OCI-LY1 (cell line): ENCODE measurements at regions not wholly inside any gene's neighbourhood (a gene's known extent, or its start where the extent isn't known, plus 50 kb on each side); places are given as distances from the start of the nearest gene placed in this dataset.

Experiments
- H2AFZ ChIP-seq: fragments of 200-600 bp; sonication (generic), shearing (Covaris generic); 2 replicates; pipeline ENCODE4 v1.6.0; 2014; ENCODE audit warnings: antibody characterized with exemption, mild to moderate bottlenecking, low read length
- H3F3A ChIP-seq: fragments of 200-600 bp; sonication (generic), shearing (Covaris generic); 2 replicates; pipeline ENCODE4 v1.6.0; 2014; ENCODE audit warnings: mild to moderate bottlenecking, antibody characterized with exemption, low read length, moderate library complexity; ENCODE audit not compliant: insufficient read depth
- H3K27ac ChIP-seq: fragments of 200-600 bp; sonication (generic); 2 replicates; pipeline ENCODE4 v1.5.1; 2014; ENCODE audit warnings: low read length, mixed run types, mild to moderate bottlenecking, low read depth; ENCODE audit not compliant: poor library complexity, severe bottlenecking
- H3K27me3 ChIP-seq: fragments of 200-600 bp; sonication (generic); 2 replicates; pipeline ENCODE4 v1.6.0; 2014; ENCODE audit warnings: antibody characterized with exemption, mild to moderate bottlenecking, low read length, moderate library complexity; ENCODE audit not compliant: insufficient read depth
- H3K36me3 ChIP-seq: fragments of 200-600 bp; sonication (generic); 2 replicates; pipeline ENCODE4 v1.6.1; 2014; ENCODE audit warnings: mild to moderate bottlenecking, antibody characterized with exemption, low read length, moderate library complexity, mixed read lengths; ENCODE audit not compliant: insufficient read depth
- H3K4me1 ChIP-seq: fragments of 200-600 bp; sonication (generic); 2 replicates; pipeline ENCODE4 v1.5.1; 2014; ENCODE audit warnings: mild to moderate bottlenecking, low read length, moderate library complexity; ENCODE audit not compliant: insufficient read depth, severe bottlenecking
- H3K4me2 ChIP-seq: fragments of 200-600 bp; sonication (generic), shearing (Covaris generic); 2 replicates; pipeline ENCODE4 v1.6.1; 2014; ENCODE audit warnings: low read length
- H3K4me3 ChIP-seq: fragments of 200-600 bp; sonication (generic); 2 replicates; pipeline ENCODE4 v1.5.1; 2014; ENCODE audit warnings: low read length, low read depth, mild to moderate bottlenecking, mixed read lengths; ENCODE audit not compliant: poor library complexity, severe bottlenecking
- H3K79me2 ChIP-seq: fragments of 200-600 bp; shearing (Covaris generic); 2 replicates; pipeline ENCODE4 v1.6.1; 2016; ENCODE audit warnings: mixed run types, low read length, mixed read lengths; ENCODE audit not compliant: insufficient read depth
- H3K9ac ChIP-seq: fragments of 200-600 bp; sonication (generic), shearing (Covaris generic); 2 replicates; pipeline ENCODE4 v1.6.1; 2014; ENCODE audit warnings: mild to moderate bottlenecking, low read length, mixed read lengths
- H3K9me2 ChIP-seq: fragments of 200-600 bp; sonication (generic), shearing (Covaris generic); 2 replicates; pipeline ENCODE4 v1.6.1; 2014; ENCODE audit warnings: low read depth, mild to moderate bottlenecking, low read length, mixed read lengths
- H3K9me3 ChIP-seq: fragments of 200-600 bp; shearing (Covaris generic); 2 replicates; pipeline ENCODE4 v1.6.1; 2014; ENCODE audit warnings: low read length, mixed read lengths
- H4K20me1 ChIP-seq: fragments of 200-600 bp; sonication (generic), shearing (Covaris generic); 2 replicates; pipeline ENCODE4 v1.6.0; 2016; ENCODE audit warnings: mild to moderate bottlenecking, low read length; ENCODE audit not compliant: insufficient read depth
- EZH2 ChIP-seq: fragments of 200-600 bp; sonication (generic), shearing (Covaris generic); IDR thresholded peaks from 2 replicates; pipeline ENCODE4 v1.8.0; 2017; ENCODE audit warnings: borderline replicate concordance, mixed run types, mild to moderate bottlenecking, antibody characterized with exemption, low read length, moderate library complexity, mixed read lengths
- TF ChIP-seq, protein P1 (sequence below): fragments of 200-600 bp; sonication (generic), shearing (Covaris generic); IDR thresholded peaks from 2 replicates; pipeline ENCODE4 v1.5.1; 2017; ENCODE audit warnings: mild to moderate bottlenecking, antibody characterized with exemption, low read length, moderate library complexity, mixed read lengths

DNA sequence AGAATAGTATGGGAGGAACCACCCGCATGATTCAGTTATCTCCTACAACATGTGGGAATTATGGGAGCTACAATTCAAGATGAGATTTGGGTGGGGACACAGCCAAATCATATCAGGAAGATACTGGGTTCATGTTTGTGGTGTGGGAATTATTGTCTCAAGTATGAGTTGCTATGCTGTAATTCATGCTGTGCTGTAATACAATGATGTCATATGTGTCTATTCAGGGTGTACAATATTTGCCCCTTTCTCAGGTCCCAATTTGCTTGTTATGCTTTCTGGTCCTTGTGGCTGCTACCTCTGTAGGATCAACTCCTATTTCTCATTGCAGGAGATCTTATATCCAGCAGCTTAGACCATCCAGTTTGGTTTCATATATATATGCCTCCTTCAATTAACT is 52.2 kb upstream of the ARHGAP20 start:
- Histone ChIP-seq H3K4me1 (no peaks in the 10 kb centered on the region), H3F3A (no peaks in the 10 kb centered on the region), H3K27ac (no peak overlapping the region), H3K4me3 (no peak overlapping the region), H3K79me2 (no peaks in the 10 kb centered on the region), H2AFZ (no peak overlapping the region), H3K27me3 (no peaks in the 10 kb centered on the region), H3K9ac (no peak overlapping the region), H3K9me2 (no peaks in the 10 kb centered on the region), H3K4me2 (no peak overlapping the region), H3K36me3 (no peaks in the 10 kb centered on the region), H4K20me1 (no peaks in the 10 kb centered on the region), H3K9me3 (no peaks in the 10 kb centered on the region)
- TF ChIP-seq EZH2 = no peak
- TF ChIP-seq, protein P1, sequence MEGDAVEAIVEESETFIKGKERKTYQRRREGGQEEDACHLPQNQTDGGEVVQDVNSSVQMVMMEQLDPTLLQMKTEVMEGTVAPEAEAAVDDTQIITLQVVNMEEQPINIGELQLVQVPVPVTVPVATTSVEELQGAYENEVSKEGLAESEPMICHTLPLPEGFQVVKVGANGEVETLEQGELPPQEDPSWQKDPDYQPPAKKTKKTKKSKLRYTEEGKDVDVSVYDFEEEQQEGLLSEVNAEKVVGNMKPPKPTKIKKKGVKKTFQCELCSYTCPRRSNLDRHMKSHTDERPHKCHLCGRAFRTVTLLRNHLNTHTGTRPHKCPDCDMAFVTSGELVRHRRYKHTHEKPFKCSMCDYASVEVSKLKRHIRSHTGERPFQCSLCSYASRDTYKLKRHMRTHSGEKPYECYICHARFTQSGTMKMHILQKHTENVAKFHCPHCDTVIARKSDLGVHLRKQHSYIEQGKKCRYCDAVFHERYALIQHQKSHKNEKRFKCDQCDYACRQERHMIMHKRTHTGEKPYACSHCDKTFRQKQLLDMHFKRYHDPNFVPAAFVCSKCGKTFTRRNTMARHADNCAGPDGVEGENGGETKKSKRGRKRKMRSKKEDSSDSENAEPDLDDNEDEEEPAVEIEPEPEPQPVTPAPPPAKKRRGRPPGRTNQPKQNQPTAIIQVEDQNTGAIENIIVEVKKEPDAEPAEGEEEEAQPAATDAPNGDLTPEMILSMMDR = no peak

DNA sequence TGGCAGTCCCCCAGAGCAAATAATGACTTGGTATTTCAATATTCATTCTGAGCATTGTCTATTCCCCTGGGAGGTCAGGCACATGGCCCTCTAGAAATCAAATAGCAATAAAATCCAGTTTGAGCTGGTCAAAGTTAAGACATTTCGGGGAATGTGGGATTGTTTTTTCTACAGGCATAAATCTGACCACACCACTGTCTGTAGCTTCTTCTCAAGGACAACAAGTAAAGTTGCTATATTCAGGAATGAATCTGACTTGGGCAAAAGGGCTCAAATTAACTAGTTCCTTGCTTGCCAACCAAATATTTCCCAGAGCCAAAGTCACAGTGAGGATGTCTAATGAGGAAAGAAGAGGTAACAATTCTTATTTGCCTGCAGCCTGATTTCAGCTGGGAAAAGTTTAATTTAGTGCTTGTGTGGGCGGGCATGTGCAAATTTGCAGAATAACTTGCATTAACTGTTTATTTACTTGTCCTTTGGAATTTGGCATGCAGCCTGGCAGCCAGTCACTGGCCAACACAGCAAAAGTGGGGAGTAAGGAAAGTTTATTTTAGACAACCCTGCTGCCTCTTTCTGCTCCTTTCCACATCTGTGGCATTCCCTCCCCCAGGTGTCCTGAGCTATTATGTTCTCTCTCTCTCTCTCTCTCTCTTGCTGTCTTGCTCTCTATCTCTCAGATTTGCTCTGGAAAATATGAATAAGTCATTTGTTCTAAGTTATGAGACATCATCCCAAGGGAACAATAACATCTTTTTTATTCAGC is 51.2 kb upstream of the ARHGAP20 start:
- Histone ChIP-seq H3K9me3 (no peaks in the 10 kb centered on the region), H3K4me1 (no peaks in the 10 kb centered on the region), H3K79me2 (no peaks in the 10 kb centered on the region), H3K4me3 (no peak overlapping the region), H2AFZ (no peak overlapping the region), H3K9me2 (no peaks in the 10 kb centered on the region), H3K27ac (no peak overlapping the region), H3K9ac (no peak overlapping the region), H3K27me3 (no peaks in the 10 kb centered on the region), H4K20me1 (no peaks in the 10 kb centered on the region), H3F3A (no peaks in the 10 kb centered on the region), H3K36me3 (no peaks in the 10 kb centered on the region), H3K4me2 (no peak overlapping the region)
- no peak for TF ChIP-seq EZH2
- TF ChIP-seq, protein P1 = no peak

DNA sequence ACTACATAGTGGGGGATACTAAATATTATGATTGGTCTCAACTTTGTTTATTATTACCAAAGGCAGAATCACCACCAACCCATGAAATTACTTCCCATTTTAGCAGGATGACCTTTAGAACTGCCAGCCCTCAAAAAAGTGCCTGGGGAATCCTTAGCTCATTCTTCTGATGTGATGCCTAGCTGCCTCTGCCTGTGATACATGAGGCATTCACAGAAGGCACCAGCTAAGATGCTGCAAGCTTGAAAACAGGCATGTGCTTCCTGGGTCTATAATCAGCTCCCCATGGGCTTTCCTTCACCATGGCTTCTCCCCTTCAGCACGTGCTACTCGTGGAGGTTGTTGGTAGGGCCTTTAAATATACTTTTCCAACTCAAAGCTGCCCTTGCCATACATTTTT is 50.4 kb upstream of the ARHGAP20 start:
- Histone ChIP-seq H3K4me3 (no peak overlapping the region), H3K9me2 (no peaks in the 10 kb centered on the region), H3K9ac (no peak overlapping the region), H3K9me3 (no peaks in the 10 kb centered on the region), H3K4me2 (no peak overlapping the region), H3K27ac (no peak overlapping the region), H4K20me1 (no peaks in the 10 kb centered on the region), H3K27me3 (no peaks in the 10 kb centered on the region), H2AFZ (no peak overlapping the region), H3K36me3 (no peaks in the 10 kb centered on the region), H3F3A (no peaks in the 10 kb centered on the region), H3K4me1 (no peaks in the 10 kb centered on the region), H3K79me2 (no peaks in the 10 kb centered on the region)
- TF ChIP-seq EZH2 = no peak
- TF ChIP-seq, protein P1 = no peak
